VCaP (cell line): ENCODE measurements at regions not wholly inside any gene's neighbourhood (a gene's known extent, or its start where the extent isn't known, plus 50 kb on each side); places are given as distances from the start of the nearest gene placed in this dataset.

Source experiments
- H3K27ac ChIP-seq: fragments of 450-650 bp; 2 replicates; pipeline ENCODE4 v1.5.1; 2017
- CTCF ChIP-seq: fragments of 450-650 bp; conservative IDR thresholded peaks from 2 replicates; pipeline ENCODE4 v1.5.1; 2017; ENCODE audit warnings: mild to moderate bottlenecking, moderate library complexity

GRCh38 chr11:134764966-134765365, 352.9 kb upstream of the B3GAT1 start:
- TF ChIP-seq CTCF: no peak
- H3K27ac ChIP-seq: no peak overlapping the region

GRCh38 chr11:134764367-134764766, 352.3 kb upstream of the B3GAT1 start:
- H3K27ac ChIP-seq: no peak overlapping the region
- TF ChIP-seq CTCF: no peak

GRCh38 chr11:134763030-134763388, 351.0 kb upstream of the B3GAT1 start:
- H3K27ac ChIP-seq: no peak overlapping the region

GRCh38 chr11:134762248-134763029, 350.4 kb upstream of the B3GAT1 start:
- H3K27ac ChIP-seq: no peak overlapping the region
- TF ChIP-seq CTCF: no peak

More at GRCh38 chr11:134763030-134763388, 351.0 kb upstream of the B3GAT1 start:
- TF ChIP-seq CTCF: no peak

- no peak overlapping the region for H3K27ac ChIP-seq
- no peak for TF ChIP-seq CTCF
Observed at GRCh38 chr11:134761926-134762247, 349.8 kb upstream of the B3GAT1 start.

GRCh38 chr11:134761386-134761785, 349.3 kb upstream of the B3GAT1 start:
- H3K27ac ChIP-seq: no peak overlapping the region
- TF ChIP-seq CTCF: no peak

GRCh38 chr11:134760957-134761356, 348.9 kb upstream of the B3GAT1 start:
- TF ChIP-seq CTCF: no peak
- no peak overlapping the region for H3K27ac ChIP-seq
